ENCODE measurements at regions not wholly inside any gene's neighbourhood (a gene's known extent, or its start where the extent isn't known, plus 50 kb on each side); places are given as distances from the start of the nearest gene placed in this dataset.
"Not testable (repeated sequence)": the region's sequence is repeated elsewhere in the genome, so short reads cannot be mapped to it uniquely, and the experiment has no call there.

DNA sequence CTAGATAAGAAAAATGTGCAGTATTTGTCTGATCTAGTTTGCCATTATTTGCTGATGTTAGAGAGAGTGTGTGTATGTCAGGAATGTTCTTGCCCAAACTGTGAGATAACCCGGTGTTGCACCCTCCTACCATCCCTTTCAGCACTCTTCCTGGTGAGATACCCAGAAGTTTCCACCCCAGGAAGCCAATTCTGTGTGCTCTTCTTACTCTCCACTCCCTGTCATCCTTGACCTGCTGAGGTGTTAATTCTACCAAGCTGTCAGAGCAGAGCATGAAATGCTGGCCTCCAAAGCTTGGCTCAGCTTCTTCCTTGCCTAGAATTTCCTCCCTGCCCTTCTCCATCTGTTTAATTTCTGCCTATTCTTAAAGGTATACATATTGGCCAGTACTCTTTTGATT is 237.3 kb upstream of the CNR1 start:
- Histone ChIP-seq H3K27ac (ENCODE audit: insufficient read depth, low read depth, low read length, poor library complexity, severe bottlenecking) (no peak overlapping the region), H3K4me3 (ENCODE audit: insufficient read depth, low read depth, low read length) (no peak overlapping the region), H3K36me3 (ENCODE audit: control insufficient read depth, insufficient read depth, low read length) (no peaks in the 10 kb centered on the region), H3K27me3 (ENCODE audit: control insufficient read depth, insufficient read depth, low read length, poor library complexity, severe bottlenecking) (no peaks in the 10 kb centered on the region), H3K4me1 (ENCODE audit: control insufficient read depth, insufficient read depth, low read length) (no peaks in the 10 kb centered on the region), H3K9me3 (ENCODE audit: control insufficient read depth, low read length) (no peaks in the 10 kb centered on the region)
- WGBS, 2 experiments, result 73 to 83% methylated on average over 1 of the region's 1 CpG

DNA sequence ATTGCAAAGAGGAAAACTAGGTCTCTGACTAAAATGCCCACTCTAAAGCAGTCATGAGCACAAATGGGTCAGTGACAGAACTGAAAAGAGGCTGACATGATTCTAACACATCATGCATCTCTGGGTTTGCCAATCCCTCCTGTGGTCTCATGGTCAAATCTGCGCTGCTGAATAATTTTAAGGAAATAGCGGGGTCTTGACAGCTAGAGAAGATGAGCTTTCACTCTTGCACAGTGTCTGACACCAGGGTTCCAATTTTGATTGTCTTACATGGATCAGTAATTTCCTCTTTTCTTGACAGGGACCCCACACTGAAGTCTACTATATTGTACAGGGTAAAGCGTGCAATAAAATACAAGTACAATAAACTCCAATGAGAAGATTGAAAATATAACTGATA is 236.8 kb upstream of the CNR1 start:
- H3K4me3 ChIP-seq (ENCODE audit: insufficient read depth, low read depth, low read length), result no peak overlapping the region
- H3K27ac ChIP-seq (ENCODE audit: insufficient read depth, low read depth, low read length, poor library complexity, severe bottlenecking), result no peak overlapping the region
- H3K4me1 ChIP-seq (ENCODE audit: control insufficient read depth, insufficient read depth, low read length), result no peaks in the 10 kb centered on the region
- no peaks in the 10 kb centered on the region for H3K27me3 ChIP-seq (ENCODE audit: control insufficient read depth, insufficient read depth, low read length, poor library complexity, severe bottlenecking)
- H3K9me3 ChIP-seq (ENCODE audit: control insufficient read depth, low read length), result no peaks in the 10 kb centered on the region
- WGBS, 2 experiments, result 98 to 100% methylated on average over 2 to 3 of the region's 3 CpGs
- no peaks in the 10 kb centered on the region for H3K36me3 ChIP-seq (ENCODE audit: control insufficient read depth, insufficient read depth, low read length)

DNA sequence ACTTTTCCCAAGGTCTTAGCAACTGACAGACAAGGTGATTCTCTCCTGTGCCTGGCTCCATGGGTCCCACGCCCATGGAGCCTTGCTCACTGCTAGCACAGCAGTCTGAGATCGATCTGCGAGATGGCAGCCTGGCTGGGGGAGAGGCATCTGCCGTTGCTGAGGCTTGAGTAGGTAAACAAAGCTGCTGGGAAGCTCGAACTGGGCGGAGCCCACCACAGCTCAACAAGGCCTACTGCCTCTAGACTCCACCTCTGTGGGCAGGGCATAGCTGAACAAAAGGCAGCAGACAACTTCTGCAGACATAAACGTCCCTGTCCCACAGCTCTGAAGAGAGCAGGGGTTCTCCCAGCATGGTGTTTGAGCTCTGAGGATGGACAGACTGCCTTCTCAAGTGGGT is 224.9 kb upstream of the CNR1 start:
- H3K27me3 ChIP-seq (ENCODE audit: control insufficient read depth, insufficient read depth, low read length, poor library complexity, severe bottlenecking); H3K4me1 ChIP-seq (ENCODE audit: control insufficient read depth, insufficient read depth, low read length); H3K4me3 ChIP-seq (ENCODE audit: insufficient read depth, low read depth, low read length); H3K27ac ChIP-seq (ENCODE audit: insufficient read depth, low read depth, low read length, poor library complexity, severe bottlenecking); H3K9me3 ChIP-seq (ENCODE audit: control insufficient read depth, low read length); H3K36me3 ChIP-seq (ENCODE audit: control insufficient read depth, insufficient read depth, low read length): not testable (repeated sequence)
- WGBS, 2 experiments, result 84 to 89% methylated on average over 7 of the region's 7 CpGs

DNA sequence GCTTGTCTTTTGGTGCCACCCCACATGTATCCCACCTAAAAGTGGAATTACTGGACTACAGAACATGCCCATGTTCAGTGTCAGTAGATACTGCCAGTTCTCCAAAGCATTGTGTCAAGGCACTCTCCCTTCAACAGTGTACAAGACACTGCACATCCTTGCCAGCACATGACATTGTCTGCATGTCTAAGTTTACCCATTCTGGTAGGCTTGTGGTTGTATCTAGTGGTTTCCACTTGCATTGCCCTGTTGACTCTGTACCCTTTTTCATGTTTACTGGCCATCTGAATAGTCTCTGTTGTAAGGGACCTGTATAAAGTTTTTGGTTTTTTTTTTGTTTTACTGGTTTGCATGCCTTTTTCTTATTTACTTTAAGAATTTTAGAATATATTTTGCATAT is 222.4 kb upstream of the CNR1 start:
- Histone ChIP-seq H3K4me1 (ENCODE audit: control insufficient read depth, insufficient read depth, low read length) (no peaks in the 10 kb centered on the region), H3K27me3 (ENCODE audit: control insufficient read depth, insufficient read depth, low read length, poor library complexity, severe bottlenecking) (no peaks in the 10 kb centered on the region)

DNA sequence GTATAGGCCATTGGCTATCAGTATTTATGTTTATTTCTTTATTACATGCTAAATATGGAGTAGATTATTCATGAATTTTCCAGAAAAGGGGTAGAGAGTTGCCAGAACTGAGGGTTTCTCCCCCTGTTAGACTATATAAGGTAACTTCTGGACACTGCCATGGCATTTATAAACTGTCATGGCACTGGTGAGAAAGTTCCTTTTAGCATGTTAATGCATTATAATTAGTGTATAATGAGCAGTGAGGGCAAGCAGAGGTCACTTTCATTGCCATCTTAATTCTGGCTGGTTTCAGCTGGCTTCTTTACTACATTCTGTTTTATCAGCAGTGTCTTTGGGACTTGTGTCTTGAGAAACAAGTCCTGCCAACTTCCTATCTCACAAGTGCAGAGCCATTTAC is 220.0 kb upstream of the CNR1 start:
- no peaks in the 10 kb centered on the region for H3K27me3 ChIP-seq (ENCODE audit: control insufficient read depth, insufficient read depth, low read length, poor library complexity, severe bottlenecking)
- no peaks in the 10 kb centered on the region for H3K9me3 ChIP-seq (ENCODE audit: control insufficient read depth, low read length)
- no peaks in the 10 kb centered on the region for H3K36me3 ChIP-seq (ENCODE audit: control insufficient read depth, insufficient read depth, low read length)
- no peak overlapping the region for H3K4me3 ChIP-seq (ENCODE audit: insufficient read depth, low read depth, low read length)
- peaks cover 3% of the 10 kb centered on the region for H3K4me1 ChIP-seq (ENCODE audit: control insufficient read depth, insufficient read depth, low read length)
- H3K27ac ChIP-seq (ENCODE audit: insufficient read depth, low read depth, low read length, poor library complexity, severe bottlenecking), result no peak overlapping the region

More for the DNA sequence above, 222.4 kb upstream of the CNR1 start:
- H3K36me3 ChIP-seq (ENCODE audit: control insufficient read depth, insufficient read depth, low read length), result no peaks in the 10 kb centered on the region
- H3K9me3 ChIP-seq (ENCODE audit: control insufficient read depth, low read length), result no peaks in the 10 kb centered on the region
- no peak overlapping the region for H3K27ac ChIP-seq (ENCODE audit: insufficient read depth, low read depth, low read length, poor library complexity, severe bottlenecking)
- H3K4me3 ChIP-seq (ENCODE audit: insufficient read depth, low read depth, low read length), result no peak overlapping the region

DNA sequence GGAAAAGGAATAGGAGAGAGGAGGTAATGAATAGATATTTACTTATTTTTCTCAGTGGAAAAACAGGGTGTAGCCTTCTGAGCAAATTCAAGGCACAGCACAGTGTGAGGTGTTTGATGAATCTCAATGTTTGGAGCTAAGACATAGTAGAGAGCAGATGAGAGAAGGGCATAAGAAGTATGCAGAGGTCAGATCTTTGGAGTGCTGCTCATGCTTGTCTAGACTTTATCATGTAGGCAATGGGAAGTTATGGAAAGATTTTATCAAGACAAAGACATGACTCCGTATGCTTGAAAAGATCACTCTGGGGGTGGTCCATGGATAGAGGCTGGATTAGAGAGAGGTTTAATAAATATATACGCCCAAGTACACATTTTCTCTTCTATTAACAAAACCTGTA is 217.0 kb upstream of the CNR1 start:
- 78 to 100% methylated on average over 1 to 2 of the region's 2 CpGs for WGBS, 2 experiments
- no peak overlapping the region for H3K27ac ChIP-seq (ENCODE audit: insufficient read depth, low read depth, low read length, poor library complexity, severe bottlenecking)
- H3K4me1 ChIP-seq (ENCODE audit: control insufficient read depth, insufficient read depth, low read length), result peaks cover 14% of the 10 kb centered on the region
- no peaks in the 10 kb centered on the region for H3K36me3 ChIP-seq (ENCODE audit: control insufficient read depth, insufficient read depth, low read length)
- no peaks in the 10 kb centered on the region for H3K27me3 ChIP-seq (ENCODE audit: control insufficient read depth, insufficient read depth, low read length, poor library complexity, severe bottlenecking)
- no peak overlapping the region for H3K4me3 ChIP-seq (ENCODE audit: insufficient read depth, low read depth, low read length)
- no peaks in the 10 kb centered on the region for H3K9me3 ChIP-seq (ENCODE audit: control insufficient read depth, low read length)

DNA sequence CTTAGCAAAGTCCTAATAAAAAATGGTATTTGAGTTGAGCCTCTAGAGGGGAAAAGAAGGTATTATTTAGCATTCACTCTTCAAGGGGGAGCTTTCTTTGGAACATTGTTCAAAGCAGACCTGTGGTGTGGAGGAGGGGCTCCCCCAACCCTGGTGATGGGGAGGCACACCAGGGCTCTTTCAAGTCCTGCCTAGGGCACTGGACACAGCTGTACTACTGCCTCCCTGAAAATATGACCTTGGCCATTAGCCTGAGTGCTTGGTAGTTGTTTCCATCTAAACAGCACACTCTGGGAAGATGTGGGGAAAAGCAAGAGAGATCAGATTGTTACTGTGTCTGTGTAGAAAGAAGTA is 215.1 kb upstream of the CNR1 start:
- H3K4me1 ChIP-seq (ENCODE audit: control insufficient read depth, insufficient read depth, low read length), result peaks cover 14% of the 10 kb centered on the region
- H3K4me3 ChIP-seq (ENCODE audit: insufficient read depth, low read depth, low read length), result no peak overlapping the region
- no peaks in the 10 kb centered on the region for H3K36me3 ChIP-seq (ENCODE audit: control insufficient read depth, insufficient read depth, low read length)
- no peaks in the 10 kb centered on the region for H3K9me3 ChIP-seq (ENCODE audit: control insufficient read depth, low read length)
- H3K27ac ChIP-seq (ENCODE audit: insufficient read depth, low read depth, low read length, poor library complexity, severe bottlenecking), result no peak overlapping the region
- H3K27me3 ChIP-seq (ENCODE audit: control insufficient read depth, insufficient read depth, low read length, poor library complexity, severe bottlenecking), result no peaks in the 10 kb centered on the region

DNA sequence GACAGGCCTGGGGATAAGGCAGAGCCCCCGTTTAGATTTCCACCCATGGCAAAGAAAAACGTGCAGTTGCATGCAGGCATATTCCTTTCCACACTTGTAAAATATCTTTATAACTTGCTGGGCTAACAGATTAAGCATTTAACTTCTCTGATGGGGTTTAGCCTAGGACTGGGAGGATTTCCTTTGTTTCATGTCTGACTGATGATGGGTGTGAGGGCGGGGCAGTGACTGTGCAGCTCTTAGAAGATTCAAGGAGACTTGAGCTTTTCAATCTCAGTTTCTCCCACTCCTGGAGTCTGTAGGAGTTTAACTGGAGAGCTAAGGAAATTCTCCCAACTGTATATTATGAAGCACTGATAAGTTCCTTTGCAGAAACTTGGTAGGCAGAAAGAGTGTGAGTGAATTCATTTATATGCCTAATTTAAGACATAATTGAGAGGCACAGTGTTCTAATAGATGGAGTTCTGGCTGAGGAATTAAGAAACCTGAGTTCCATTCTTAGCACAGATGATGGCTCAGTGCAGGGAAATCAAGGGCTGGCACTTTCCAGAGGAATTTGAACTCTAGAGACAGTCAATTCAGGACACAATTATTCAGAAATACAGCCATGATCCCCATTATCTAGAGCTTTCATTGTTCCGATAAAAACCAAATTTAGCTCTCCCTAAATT is 214.6 kb upstream of the CNR1 start:
- Histone ChIP-seq H3K27ac (ENCODE audit: insufficient read depth, low read depth, low read length, poor library complexity, severe bottlenecking) (no peak overlapping the region), H3K27me3 (ENCODE audit: control insufficient read depth, insufficient read depth, low read length, poor library complexity, severe bottlenecking) (no peaks in the 10 kb centered on the region), H3K9me3 (ENCODE audit: control insufficient read depth, low read length) (no peaks in the 10 kb centered on the region), H3K4me1 (ENCODE audit: control insufficient read depth, insufficient read depth, low read length) (peaks cover 14% of the 10 kb centered on the region), H3K4me3 (ENCODE audit: insufficient read depth, low read depth, low read length) (no peak overlapping the region), H3K36me3 (ENCODE audit: control insufficient read depth, insufficient read depth, low read length) (no peaks in the 10 kb centered on the region)
- WGBS, 2 experiments, result 87 to 95% methylated on average over 3 to 4 of the region's 4 CpGs

DNA sequence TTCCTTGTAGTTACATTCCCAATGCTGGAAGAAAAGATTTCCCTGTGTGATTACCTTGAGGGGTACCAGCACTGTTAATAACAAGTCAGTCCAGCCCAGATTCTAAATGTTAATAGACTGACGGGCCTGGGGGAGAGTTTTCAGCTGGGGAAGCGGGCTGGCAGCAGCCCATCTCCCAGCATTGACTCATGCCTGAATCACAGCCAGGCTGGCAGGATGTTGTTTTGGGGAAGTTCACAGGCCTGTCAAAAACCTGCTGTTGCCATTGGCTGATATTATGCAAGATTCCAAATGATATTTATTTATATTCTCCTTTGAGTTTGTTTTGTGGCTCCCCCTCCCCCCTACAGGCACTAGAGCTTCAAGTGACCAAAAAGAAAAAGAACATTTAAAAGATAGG is 213.9 kb upstream of the CNR1 start:
- H3K9me3 ChIP-seq (ENCODE audit: control insufficient read depth, low read length), result no peaks in the 10 kb centered on the region
- H3K4me3 ChIP-seq (ENCODE audit: insufficient read depth, low read depth, low read length), result no peak overlapping the region
- no peaks in the 10 kb centered on the region for H3K27me3 ChIP-seq (ENCODE audit: control insufficient read depth, insufficient read depth, low read length, poor library complexity, severe bottlenecking)
- 83 to 84% methylated on average over 2 of the region's 2 CpGs for WGBS, 2 experiments
- no peaks in the 10 kb centered on the region for H3K36me3 ChIP-seq (ENCODE audit: control insufficient read depth, insufficient read depth, low read length)
- no peak overlapping the region for H3K27ac ChIP-seq (ENCODE audit: insufficient read depth, low read depth, low read length, poor library complexity, severe bottlenecking)
- peaks cover 14% of the 10 kb centered on the region for H3K4me1 ChIP-seq (ENCODE audit: control insufficient read depth, insufficient read depth, low read length)

DNA sequence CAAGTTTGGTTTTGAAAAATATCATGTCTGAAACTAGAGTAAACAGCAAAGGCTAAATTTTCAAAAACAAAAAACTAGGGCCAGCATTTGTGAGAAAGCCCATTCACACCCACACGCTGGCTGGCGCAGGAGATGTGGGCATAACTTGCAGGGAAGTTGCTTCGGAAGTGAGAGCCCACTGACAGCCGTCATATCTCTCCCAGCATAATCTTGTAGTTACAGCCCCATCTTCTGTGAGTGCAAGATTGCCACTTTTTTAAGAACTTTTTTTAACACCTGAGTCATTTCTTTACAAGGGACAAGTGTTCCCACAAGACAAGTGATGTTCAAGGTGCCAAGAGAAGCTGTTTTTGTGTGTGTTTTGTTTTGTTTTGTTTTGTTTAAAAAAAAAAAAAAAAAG is 212.5 kb upstream of the CNR1 start:
- Histone ChIP-seq H3K27ac (ENCODE audit: insufficient read depth, low read depth, low read length, poor library complexity, severe bottlenecking) (no peak overlapping the region), H3K27me3 (ENCODE audit: control insufficient read depth, insufficient read depth, low read length, poor library complexity, severe bottlenecking) (no peaks in the 10 kb centered on the region), H3K4me1 (ENCODE audit: control insufficient read depth, insufficient read depth, low read length) (peaks cover 22% of the 10 kb centered on the region), H3K4me3 (ENCODE audit: insufficient read depth, low read depth, low read length) (no peak overlapping the region), H3K9me3 (ENCODE audit: control insufficient read depth, low read length) (no peaks in the 10 kb centered on the region), H3K36me3 (ENCODE audit: control insufficient read depth, insufficient read depth, low read length) (no peaks in the 10 kb centered on the region)
- 96 to 97% methylated on average over 4 of the region's 4 CpGs for whole genome bisulfite sequencing, 2 experiments

DNA sequence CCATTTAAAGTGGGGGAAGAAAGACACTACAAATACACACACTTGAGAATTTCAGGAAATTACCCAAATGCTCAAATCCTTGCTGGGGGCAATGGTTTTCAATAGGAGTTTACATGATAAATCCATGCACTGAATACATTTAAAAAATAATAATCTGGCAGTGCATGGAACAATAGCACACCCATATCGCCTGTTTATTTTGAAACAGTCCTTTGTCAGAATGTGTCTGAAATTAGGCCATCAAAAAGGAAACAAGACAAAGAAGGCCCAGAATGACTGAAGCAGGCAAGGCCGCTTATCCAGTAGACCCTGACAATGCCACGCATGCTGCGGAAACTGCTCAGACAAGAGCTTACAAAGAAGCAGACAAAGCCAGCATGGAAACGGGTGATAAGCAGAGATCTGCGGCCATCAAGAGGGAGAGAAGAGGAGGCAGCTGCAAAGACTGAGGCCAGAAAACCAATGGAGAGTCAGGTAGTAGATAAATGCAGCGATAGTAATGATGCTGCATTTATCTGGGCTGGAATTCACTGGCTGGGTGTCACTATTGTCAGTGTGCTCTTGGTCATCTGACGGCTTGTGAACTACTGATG is 211.9 kb upstream of the CNR1 start:
- Histone ChIP-seq H3K9me3 (ENCODE audit: control insufficient read depth, low read length) (no peaks in the 10 kb centered on the region), H3K27ac (ENCODE audit: insufficient read depth, low read depth, low read length, poor library complexity, severe bottlenecking) (no peak overlapping the region), H3K27me3 (ENCODE audit: control insufficient read depth, insufficient read depth, low read length, poor library complexity, severe bottlenecking) (no peaks in the 10 kb centered on the region), H3K36me3 (ENCODE audit: control insufficient read depth, insufficient read depth, low read length) (no peaks in the 10 kb centered on the region), H3K4me3 (ENCODE audit: insufficient read depth, low read depth, low read length) (no peak overlapping the region), H3K4me1 (ENCODE audit: control insufficient read depth, insufficient read depth, low read length) (peaks cover 22% of the 10 kb centered on the region)
- WGBS, 2 experiments, result 85 to 87% methylated on average over 8 of the region's 8 CpGs

Data from ectodermal cell (in vitro differentiated cells).